Suprapubic skin (tissue), 4 donors: ENCODE measurements at regions not wholly inside any gene's neighbourhood (a gene's known extent, or its start where the extent isn't known, plus 50 kb on each side); places are given as distances from the start of the nearest gene placed in this dataset.

Experiments used
- DNase-seq, 2 donors: peaks; one replicate each; pipeline ENCODE4 v3.0.0-alpha.2; 2019; ENCODE audit warnings: low spot score in 2 of 2
- H3K27ac ChIP-seq: fragments of 200-600 bp; sonication (generic); one replicate; pipeline ENCODE4 v1.5.1; 2019
- H3K27me3 ChIP-seq: fragments of 200-600 bp; sonication (generic); one replicate; pipeline ENCODE4 v1.5.1; 2019
- H3K36me3 ChIP-seq: fragments of 200-600 bp; sonication (generic); one replicate; pipeline ENCODE4 v1.5.1; 2019
- H3K4me1 ChIP-seq: fragments of 200-600 bp; sonication (generic); one replicate; pipeline ENCODE4 v1.5.1; 2019
- H3K4me3 ChIP-seq: fragments of 200-600 bp; sonication (generic); one replicate; pipeline ENCODE4 v1.5.1; 2019; ENCODE audit warnings: mild to moderate bottlenecking
- H3K9me3 ChIP-seq: fragments of 200-600 bp; sonication (generic); one replicate; pipeline ENCODE4 v1.5.1; 2019
- CTCF ChIP-seq, 2 donors: fragments of 200-600 bp in 1 of 2; fragments of 450-650 bp in 1 of 2; sonication (generic) in 1 of 2; IDR thresholded peaks; one replicate each; pipeline ENCODE4 v1.5.1; 2016 to 2019; ENCODE audit warnings: antibody characterized with exemption in 2 of 2, mild to moderate bottlenecking in 1 of 2, moderate library complexity in 1 of 2
- EP300 ChIP-seq: sonication (generic); formaldehyde crosslinking; IDR thresholded peaks from one replicate; pipeline ENCODE4 v1.6.1; 2017; ENCODE audit warnings: antibody characterized with exemption
- POLR2A ChIP-seq, 2 donors: fragments of 450-650 bp; IDR thresholded peaks; one replicate each; pipeline ENCODE4 v1.6.1; 2017; ENCODE audit warnings: antibody characterized with exemption in 2 of 2, mild to moderate bottlenecking in 2 of 2, moderate library complexity in 2 of 2
- POLR2AphosphoS5 ChIP-seq, 3 donors: sonication (generic); formaldehyde crosslinking; IDR thresholded peaks; one replicate each; pipeline ENCODE4 v1.6.1; 2017; ENCODE audit warnings: antibody characterized with exemption in 3 of 3
- WGBS: methylation state at CpG from one replicate; pipeline ENCODE4 v1.1.5; 2018; 5-methylcytosine and 5-hydroxymethylcytosine counted together

- peak; percentile 21 to 24 for DNase-seq
- H3K27me3 ChIP-seq: no peaks in the 10 kb centered on the region
- TF ChIP-seq CTCF (IDR thresholded peaks at IDR 0.05) (no peak), POLR2A (IDR thresholded peaks at IDR 0.05) (no peak), EP300 (no peak), POLR2AphosphoS5 (IDR thresholded peaks at IDR 0.05) (no peak)
- H3K4me1 ChIP-seq: no peaks in the 10 kb centered on the region
- no peaks in the 10 kb centered on the region for H3K9me3 ChIP-seq
- 86% methylated on average over 3 of the region's 3 CpGs for WGBS
- H3K36me3 ChIP-seq: peaks cover 20% of the 10 kb centered on the region
- no peak overlapping the region for H3K4me3 ChIP-seq
- no peak overlapping the region for H3K27ac ChIP-seq
These were observed 1472.6 kb downstream of the UQCRFS1 start for GRCh38 chr19:27740396-27740795.

GRCh38 chr19:27738569-27739193, 1474.3 kb downstream of the UQCRFS1 start:
- Histone ChIP-seq H3K36me3 (peaks cover 20% of the 10 kb centered on the region), H3K4me3 (no peak overlapping the region), H3K4me1 (no peaks in the 10 kb centered on the region), H3K27me3 (no peaks in the 10 kb centered on the region), H3K27ac (no peak overlapping the region), H3K9me3 (no peaks in the 10 kb centered on the region)
- DNase-seq: no peak
- 83% methylated on average over 5 of the region's 7 CpGs for WGBS
- no peak for TF ChIP-seq POLR2AphosphoS5 (IDR thresholded peaks at IDR 0.05)

GRCh38 chr19:27736225-27736624, 1476.7 kb downstream of the UQCRFS1 start:
- no peak for TF ChIP-seq EP300
- no peak for TF ChIP-seq POLR2A (IDR thresholded peaks at IDR 0.05)
- TF ChIP-seq POLR2AphosphoS5 (IDR thresholded peaks at IDR 0.05): no peak
- TF ChIP-seq CTCF (IDR thresholded peaks at IDR 0.05): no peak
- Histone ChIP-seq H3K9me3 (peaks cover 5% of the 10 kb centered on the region), H3K27ac (no peak overlapping the region), H3K27me3 (no peaks in the 10 kb centered on the region), H3K36me3 (peaks cover 20% of the 10 kb centered on the region), H3K4me1 (no peaks in the 10 kb centered on the region), H3K4me3 (no peak overlapping the region)
- 84% methylated on average over 4 of the region's 4 CpGs for WGBS
- no peak for DNase-seq

GRCh38 chr19:27735314-27735713, 1477.6 kb downstream of the UQCRFS1 start:
- Histone ChIP-seq H3K9me3 (peaks cover 5% of the 10 kb centered on the region), H3K36me3 (peaks cover 18% of the 10 kb centered on the region)
- no peak for DNase-seq

GRCh38 chr19:27734496-27735220, 1478.3 kb downstream of the UQCRFS1 start:
- Histone ChIP-seq H3K4me3 (no peak overlapping the region), H3K9me3 (peaks cover 5% of the 10 kb centered on the region), H3K27ac (no peak overlapping the region), H3K27me3 (no peaks in the 10 kb centered on the region), H3K36me3 (peaks cover 14% of the 10 kb centered on the region), H3K4me1 (no peaks in the 10 kb centered on the region)
- TF ChIP-seq POLR2AphosphoS5 (IDR thresholded peaks at IDR 0.05) (no peak), POLR2A (IDR thresholded peaks at IDR 0.05) (no peak), EP300 (no peak), CTCF (IDR thresholded peaks at IDR 0.05) (no peak)
- no peak for DNase-seq
- 91% methylated on average over 5 of the region's 5 CpGs for WGBS

More at GRCh38 chr19:27735314-27735713, 1477.6 kb downstream of the UQCRFS1 start:
- Histone ChIP-seq H3K27ac (no peak overlapping the region), H3K4me1 (no peaks in the 10 kb centered on the region), H3K27me3 (no peaks in the 10 kb centered on the region), H3K4me3 (no peak overlapping the region)
- no peak for TF ChIP-seq EP300
- TF ChIP-seq POLR2AphosphoS5 (IDR thresholded peaks at IDR 0.05): no peak
- TF ChIP-seq CTCF (IDR thresholded peaks at IDR 0.05): no peak
- no peak for TF ChIP-seq POLR2A (IDR thresholded peaks at IDR 0.05)
- 98% methylated on average over 5 of the region's 5 CpGs for WGBS
